DMS 273 treated with DMSO at 0.1 percent for 48 hours (cell line): ENCODE measurements at regions not wholly inside any gene's neighbourhood (a gene's known extent, or its start where the extent isn't known, plus 50 kb on each side); places are given as distances from the start of the nearest gene placed in this dataset.

Experiments used
- DNase-seq: peaks from one replicate; lab custom pipeline; 2025; lab: John Stamatoyannopoulos, UW

- DNase-seq: no peak
These were observed 251.6 kb upstream of the TSHZ3 start for GRCh38 chr19:31600731-31601295.

- DNase-seq: no peak
These were observed 252.6 kb upstream of the TSHZ3 start for GRCh38 chr19:31601855-31602254.

GRCh38 chr19:31602548-31602947 is 253.3 kb upstream of the TSHZ3 start:
- no peak for DNase-seq

- no peak for DNase-seq
These were observed 255.3 kb upstream of the TSHZ3 start for GRCh38 chr19:31604493-31605040.

- no peak for DNase-seq
These were observed 260.8 kb upstream of the TSHZ3 start for GRCh38 chr19:31610018-31610417.

GRCh38 chr19:31611046-31611877 is 262.0 kb upstream of the TSHZ3 start:
- no peak for DNase-seq

- DNase-seq: no peak
These were observed 263.6 kb upstream of the TSHZ3 start for GRCh38 chr19:31612873-31613272.

GRCh38 chr19:31613683-31614219 is 264.5 kb upstream of the TSHZ3 start:
- DNase-seq: no peak

- no peak for DNase-seq
These were observed 266.8 kb upstream of the TSHZ3 start for GRCh38 chr19:31616031-31616430.

GRCh38 chr19:31617010-31617585 is 267.9 kb upstream of the TSHZ3 start:
- no peak for DNase-seq

- no peak for DNase-seq
These were observed 275.8 kb upstream of the TSHZ3 start for GRCh38 chr19:31625056-31625455.

GRCh38 chr19:31625575-31625974 is 276.3 kb upstream of the TSHZ3 start:
- no peak for DNase-seq

GRCh38 chr19:31626941-31627340 is 277.7 kb upstream of the TSHZ3 start:
- DNase-seq: no peak

- DNase-seq: no peak
These were observed 278.6 kb upstream of the TSHZ3 start for GRCh38 chr19:31627620-31628365.

GRCh38 chr19:31629579-31630363 is 280.5 kb upstream of the TSHZ3 start:
- DNase-seq: no peak

- DNase-seq: no peak
These were observed 283.8 kb upstream of the TSHZ3 start for GRCh38 chr19:31633014-31633413.

- no peak for DNase-seq
These were observed 290.1 kb upstream of the TSHZ3 start for GRCh38 chr19:31639306-31639705.

- no peak for DNase-seq
These were observed 292.4 kb upstream of the TSHZ3 start for GRCh38 chr19:31641591-31641990.

GRCh38 chr19:31648347-31648746 is 299.1 kb upstream of the TSHZ3 start:
- DNase-seq: no peak

GRCh38 chr19:31656507-31656906 is 307.3 kb upstream of the TSHZ3 start:
- DNase-seq: no peak
